Neuron (in vitro differentiated cells): ENCODE measurements at regions not wholly inside any gene's neighbourhood (a gene's known extent, or its start where the extent isn't known, plus 50 kb on each side); places are given as distances from the start of the nearest gene placed in this dataset.
"Not testable (repeated sequence)": the region's sequence is repeated elsewhere in the genome, so short reads cannot be mapped to it uniquely, and the experiment has no call there.

Experiments
- H2AFZ ChIP-seq: one replicate; pipeline ENCODE4 v1.6.1; 2013; ENCODE audit warnings: low read depth, mild to moderate bottlenecking, inconsistent platforms, low read length, moderate library complexity
- H3K27me3 ChIP-seq: one replicate; pipeline ENCODE4 v1.6.1; 2013; ENCODE audit warnings: low read length; ENCODE audit not compliant: insufficient read depth
- H3K36me3 ChIP-seq: one replicate; pipeline ENCODE4 v1.6.1; 2013; ENCODE audit warnings: low read length; ENCODE audit not compliant: insufficient read depth
- H3K4me1 ChIP-seq: one replicate; pipeline ENCODE4 v1.6.1; 2013; ENCODE audit warnings: low read length; ENCODE audit not compliant: insufficient read depth
- H3K4me3 ChIP-seq: 2 replicates; pipeline ENCODE4 v1.5.1; 2013; ENCODE audit warnings: mild to moderate bottlenecking, low read length, moderate library complexity
- H3K9me3 ChIP-seq: one replicate; pipeline ENCODE4 v1.6.1; 2013; ENCODE audit warnings: low read length

DNA sequence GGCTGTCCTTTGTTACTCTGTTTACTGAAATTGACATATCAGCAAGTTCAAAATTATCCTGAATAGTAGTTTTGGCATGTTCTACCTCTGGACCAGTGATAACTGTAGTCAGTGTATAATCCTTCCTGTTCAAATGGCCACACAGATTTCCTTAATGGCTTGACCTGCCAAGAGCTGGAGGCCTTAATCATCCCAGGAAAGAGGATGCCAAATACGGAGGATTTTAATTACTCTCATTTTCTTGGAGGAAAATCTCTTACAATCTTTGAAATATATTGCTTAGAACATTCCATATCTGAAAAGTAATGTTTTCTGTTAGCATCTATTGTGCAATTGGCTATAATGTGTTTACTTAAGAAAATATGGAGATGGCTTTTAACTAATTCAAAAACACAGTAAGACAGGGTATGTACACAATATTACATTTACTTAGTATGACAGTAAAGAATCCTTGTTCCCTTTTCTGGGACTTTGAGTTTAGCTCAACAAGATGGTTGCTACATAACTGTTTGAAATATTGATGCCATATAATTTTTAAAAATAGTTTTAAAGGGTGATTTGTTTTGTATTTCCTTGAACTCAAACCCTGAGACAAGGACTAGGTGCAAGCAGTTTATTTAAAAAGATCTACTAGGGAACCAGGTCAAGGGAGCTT lies 68.9 kb upstream of the SELENOP start:
- Histone ChIP-seq H3K4me1 (no peaks in the 10 kb centered on the region), H3K27me3 (no peaks in the 10 kb centered on the region), H3K36me3 (no peaks in the 10 kb centered on the region), H2AFZ (no peak overlapping the region), H3K9me3 (no peaks in the 10 kb centered on the region), H3K4me3 (no peak overlapping the region)

DNA sequence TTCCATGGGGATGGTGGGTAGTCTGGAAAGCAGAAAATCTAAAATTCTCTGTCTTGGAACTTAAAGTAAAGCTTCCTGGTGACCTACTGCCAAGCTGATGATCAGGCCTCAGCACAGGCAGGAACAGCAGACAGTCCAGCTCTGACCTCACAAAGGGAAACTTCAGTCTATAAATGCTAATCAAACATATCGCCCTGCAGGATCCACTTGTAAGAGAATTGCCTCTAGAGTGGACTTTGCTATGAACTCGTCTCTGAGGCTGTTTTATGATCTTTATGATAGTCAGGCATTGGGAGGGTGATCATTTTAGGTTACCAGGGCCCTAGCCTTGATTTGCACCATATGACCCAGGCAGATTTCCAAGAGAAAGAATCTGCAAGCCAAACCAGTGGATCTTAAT lies 67.6 kb upstream of the SELENOP start:
- Histone ChIP-seq H3K36me3 (no peaks in the 10 kb centered on the region), H3K4me1 (no peaks in the 10 kb centered on the region), H3K4me3 (no peak overlapping the region)

DNA sequence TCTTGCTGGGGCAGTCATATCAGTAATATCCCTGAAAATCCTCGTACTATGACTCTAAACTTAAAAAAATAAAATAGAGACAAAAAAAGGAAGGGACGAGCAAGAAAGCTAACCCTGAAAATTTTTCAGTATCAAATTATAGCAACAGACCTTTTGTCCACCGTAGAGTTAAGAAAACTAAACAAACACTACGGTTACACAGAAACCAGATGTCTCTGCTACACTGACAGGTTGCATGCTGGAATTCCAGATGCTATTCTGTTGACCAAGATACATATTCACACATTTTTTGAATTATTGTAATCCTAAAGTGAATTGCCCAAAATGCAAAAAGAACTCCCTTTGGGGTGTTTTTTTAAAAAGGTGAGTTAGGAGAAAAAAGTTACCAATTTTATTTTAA lies 66.9 kb upstream of the SELENOP start:
- Histone ChIP-seq H3K36me3 (no peaks in the 10 kb centered on the region), H2AFZ (no peak overlapping the region), H3K9me3 (no peaks in the 10 kb centered on the region), H3K27me3 (no peaks in the 10 kb centered on the region), H3K4me1 (no peaks in the 10 kb centered on the region), H3K4me3 (no peak overlapping the region)

More for the DNA sequence above, 67.6 kb upstream of the SELENOP start:
- no peaks in the 10 kb centered on the region for H3K9me3 ChIP-seq
- H2AFZ ChIP-seq = no peak overlapping the region
- no peaks in the 10 kb centered on the region for H3K27me3 ChIP-seq

DNA sequence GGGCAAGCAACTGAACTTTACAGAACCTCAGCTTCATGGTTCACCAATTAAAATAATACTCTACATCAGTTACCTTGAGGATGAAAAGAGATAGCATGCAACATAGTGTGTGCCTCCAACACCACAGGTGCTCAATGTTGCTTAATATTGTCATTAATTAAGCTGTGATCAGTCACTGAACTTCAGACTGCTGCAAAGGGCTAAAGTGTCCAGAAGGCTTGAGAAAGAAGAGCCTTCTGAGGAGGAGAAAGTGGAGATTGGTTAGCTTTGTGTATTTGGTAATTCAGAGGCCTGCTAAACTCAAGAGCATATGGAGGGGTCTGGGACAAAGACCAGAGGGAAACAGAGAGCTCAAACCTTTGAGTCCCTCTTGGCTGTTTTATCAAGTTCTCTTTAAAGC lies 66.3 kb upstream of the SELENOP start:
- H2AFZ ChIP-seq = no peak overlapping the region
- no peak overlapping the region for H3K4me3 ChIP-seq
- H3K36me3 ChIP-seq = no peaks in the 10 kb centered on the region
- no peaks in the 10 kb centered on the region for H3K27me3 ChIP-seq
- no peaks in the 10 kb centered on the region for H3K4me1 ChIP-seq
- no peaks in the 10 kb centered on the region for H3K9me3 ChIP-seq

DNA sequence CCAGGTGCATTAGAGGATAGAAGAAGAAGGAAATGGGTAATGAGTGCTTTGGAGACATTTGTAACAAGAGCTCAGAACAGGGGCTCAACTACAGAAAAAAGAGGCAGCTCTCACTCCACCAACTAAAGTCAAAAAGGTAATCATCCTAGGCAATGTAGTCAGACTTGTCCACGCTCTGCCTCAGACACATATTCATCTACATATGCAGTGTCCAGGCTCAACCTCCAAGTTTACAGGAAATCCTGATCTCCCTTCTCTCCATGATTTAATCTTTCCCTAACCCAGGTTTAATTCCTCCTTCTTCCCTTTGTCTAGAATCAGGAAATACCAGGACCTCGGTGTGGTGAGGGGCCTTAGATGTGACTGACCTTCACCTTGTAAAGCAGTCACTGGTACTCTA lies 65.7 kb upstream of the SELENOP start:
- no peak overlapping the region for H3K4me3 ChIP-seq
- no peaks in the 10 kb centered on the region for H3K9me3 ChIP-seq
- H3K4me1 ChIP-seq = no peaks in the 10 kb centered on the region

DNA sequence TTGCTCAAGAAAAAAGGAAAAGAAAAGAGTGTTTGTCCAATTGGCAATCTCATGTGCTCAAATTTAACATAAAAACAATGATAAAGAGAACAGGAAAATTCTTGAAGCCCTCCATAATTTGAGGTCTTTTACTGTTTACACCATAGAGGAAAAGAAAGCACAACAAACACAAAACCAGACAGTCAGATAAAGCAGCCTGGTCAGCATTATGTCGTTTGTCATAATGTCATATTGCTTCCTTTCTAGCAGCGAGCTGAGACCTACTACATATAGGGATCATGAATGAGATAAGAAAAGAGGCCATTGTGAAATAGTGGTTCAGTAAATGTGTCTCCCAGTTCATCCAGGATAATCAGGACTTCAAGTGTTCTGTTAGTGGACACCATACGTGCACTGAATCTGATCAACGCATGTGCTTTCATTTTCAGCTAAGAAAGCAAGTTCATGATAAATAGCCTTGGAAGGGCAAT lies 64.7 kb upstream of the SELENOP start:
- H2AFZ ChIP-seq = no peak overlapping the region

More for the DNA sequence above, 65.7 kb upstream of the SELENOP start:
- no peaks in the 10 kb centered on the region for H3K36me3 ChIP-seq
- no peak overlapping the region for H2AFZ ChIP-seq
- no peaks in the 10 kb centered on the region for H3K27me3 ChIP-seq

DNA sequence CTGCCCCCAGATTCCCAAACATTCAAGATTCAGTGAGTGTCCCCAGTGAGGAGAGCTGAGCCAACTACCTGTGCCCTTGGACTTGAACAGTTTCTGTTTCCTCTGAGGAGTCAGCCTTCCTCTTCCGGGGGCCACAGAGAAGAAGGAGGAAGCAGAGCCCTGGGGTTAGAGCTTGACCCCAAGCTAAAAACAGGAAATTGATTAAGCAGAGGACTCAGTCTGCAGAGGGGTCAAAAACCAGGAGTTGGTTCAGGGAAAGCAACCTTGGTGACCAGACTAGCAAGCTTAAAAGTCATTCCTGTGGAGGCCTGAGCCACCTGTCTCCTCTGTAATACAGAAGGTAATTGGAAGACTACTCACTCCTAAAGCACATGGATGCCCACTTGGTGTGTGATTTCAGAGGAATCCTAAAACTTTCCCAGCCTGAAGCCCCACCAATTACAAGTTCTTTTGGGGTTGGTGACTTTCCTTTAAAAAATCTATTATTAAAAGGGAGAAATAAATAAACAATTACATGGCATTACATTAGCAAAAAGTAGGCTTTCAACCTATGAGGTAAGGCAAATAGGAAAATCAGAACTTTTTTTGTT lies 64.2 kb upstream of the SELENOP start:
- Histone ChIP-seq H3K27me3 (no peaks in the 10 kb centered on the region), H2AFZ (no peak overlapping the region), H3K36me3 (no peaks in the 10 kb centered on the region), H3K4me1 (no peaks in the 10 kb centered on the region), H3K4me3 (no peak overlapping the region), H3K9me3 (no peaks in the 10 kb centered on the region)

More for the DNA sequence above, 64.7 kb upstream of the SELENOP start:
- H3K36me3 ChIP-seq = no peaks in the 10 kb centered on the region
- no peaks in the 10 kb centered on the region for H3K4me1 ChIP-seq
- H3K4me3 ChIP-seq = no peak overlapping the region
- no peaks in the 10 kb centered on the region for H3K9me3 ChIP-seq
- no peaks in the 10 kb centered on the region for H3K27me3 ChIP-seq

DNA sequence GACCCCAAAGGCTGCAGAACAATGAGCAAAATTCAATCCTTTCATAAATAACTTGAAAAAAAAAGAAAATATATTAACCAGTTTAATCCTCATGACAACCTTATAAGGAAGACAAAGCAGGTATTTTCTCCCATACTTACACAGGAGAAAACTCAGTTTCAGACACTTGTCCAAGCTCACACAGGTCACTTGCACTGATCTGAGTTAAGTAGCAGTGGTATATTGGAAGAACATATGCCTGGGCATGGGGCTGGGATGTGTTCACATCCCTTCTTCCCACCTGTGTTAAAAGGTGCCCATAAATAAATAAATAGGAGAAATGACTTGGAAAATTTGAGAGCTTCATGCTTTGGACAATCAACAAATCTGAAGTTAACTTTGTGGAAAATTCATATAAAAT lies 63.5 kb upstream of the SELENOP start:
- Histone ChIP-seq H3K9me3 (no peaks in the 10 kb centered on the region), H2AFZ (no peak overlapping the region), H3K4me3 (no peak overlapping the region), H3K4me1 (no peaks in the 10 kb centered on the region), H3K27me3 (no peaks in the 10 kb centered on the region), H3K36me3 (no peaks in the 10 kb centered on the region)

DNA sequence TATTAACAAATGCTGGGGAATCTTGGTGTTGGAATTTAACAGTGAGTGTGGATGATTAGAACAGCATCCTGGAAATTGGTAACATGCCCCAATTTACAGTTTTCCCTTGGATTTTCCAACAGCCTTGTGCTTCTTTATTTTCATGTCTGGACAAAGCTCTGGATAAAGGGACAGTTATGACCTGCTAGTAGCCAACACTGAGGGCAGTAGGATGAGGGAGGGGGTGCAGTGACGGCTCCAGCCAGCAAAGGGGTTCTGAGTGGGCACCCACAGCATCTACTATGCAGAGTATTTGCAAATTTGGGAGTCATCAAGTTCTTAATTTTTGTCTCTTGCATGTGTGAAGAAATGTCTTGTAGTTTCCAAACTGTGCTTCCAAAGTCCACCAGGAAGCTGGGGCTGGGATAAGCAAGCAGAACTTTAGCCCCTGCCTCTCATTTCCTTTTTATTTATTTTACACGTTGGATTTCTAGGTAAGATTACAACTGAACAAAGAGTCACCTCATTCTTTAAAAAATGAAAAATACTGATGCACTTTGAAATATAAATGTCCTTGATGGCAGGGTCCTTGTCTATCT lies 63.0 kb upstream of the SELENOP start:
- H3K36me3 ChIP-seq = no peaks in the 10 kb centered on the region
- no peak overlapping the region for H3K4me3 ChIP-seq
- no peak overlapping the region for H2AFZ ChIP-seq
- no peaks in the 10 kb centered on the region for H3K4me1 ChIP-seq
- H3K27me3 ChIP-seq = no peaks in the 10 kb centered on the region
- H3K9me3 ChIP-seq = no peaks in the 10 kb centered on the region

DNA sequence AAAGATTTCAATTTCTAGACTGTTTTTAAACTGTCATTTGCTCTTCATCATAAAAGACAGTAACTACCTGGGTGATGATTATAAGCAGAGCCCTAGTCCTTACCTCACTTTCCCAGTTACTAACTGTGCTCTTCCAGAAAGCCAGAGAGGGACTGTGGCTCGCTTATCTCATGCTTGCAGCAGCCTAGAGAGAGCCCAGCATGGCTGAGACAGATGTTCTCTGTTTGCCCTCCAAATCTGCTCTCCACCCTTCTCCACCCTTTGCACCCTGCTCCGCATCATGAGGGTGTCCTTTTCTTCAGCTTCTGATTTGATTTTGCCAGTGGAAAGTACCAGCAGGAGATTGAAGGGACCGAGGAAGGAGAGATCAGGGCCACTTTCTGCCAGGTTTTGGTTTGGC lies 61.2 kb upstream of the SELENOP start:
- H3K4me3 ChIP-seq = no peak overlapping the region
- H3K9me3 ChIP-seq = no peaks in the 10 kb centered on the region
- no peak overlapping the region for H2AFZ ChIP-seq
- no peaks in the 10 kb centered on the region for H3K27me3 ChIP-seq
- no peaks in the 10 kb centered on the region for H3K4me1 ChIP-seq
- no peaks in the 10 kb centered on the region for H3K36me3 ChIP-seq

DNA sequence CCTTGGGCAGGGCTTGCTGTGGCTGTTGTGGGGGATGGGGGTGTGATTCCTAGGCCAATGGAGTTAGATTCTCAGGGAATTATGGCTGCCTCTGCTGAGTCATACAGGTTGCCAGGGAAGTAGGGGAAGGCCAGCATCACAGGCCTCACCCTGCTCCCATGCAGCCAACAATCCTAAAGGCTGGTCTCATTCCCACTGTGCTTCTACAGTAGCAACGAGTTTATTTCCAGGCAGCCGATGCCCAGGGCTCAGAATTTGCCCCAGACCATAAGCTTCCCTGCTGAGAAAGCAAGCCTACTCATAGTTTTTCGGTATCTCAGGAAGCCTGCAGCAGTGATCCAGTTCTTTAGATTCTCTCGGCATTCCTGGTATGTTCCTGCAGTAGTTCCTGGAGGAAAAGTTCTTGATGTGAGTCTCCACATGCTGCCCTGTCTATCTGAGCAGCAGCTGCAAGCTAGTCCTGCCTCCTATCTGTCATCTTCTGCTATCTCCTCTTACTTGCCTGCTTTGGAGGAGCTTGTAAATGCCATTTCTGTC lies 59.3 kb upstream of the SELENOP start:
- no peak overlapping the region for H3K4me3 ChIP-seq
- no peak overlapping the region for H2AFZ ChIP-seq
- no peaks in the 10 kb centered on the region for H3K27me3 ChIP-seq
- no peaks in the 10 kb centered on the region for H3K9me3 ChIP-seq
- no peaks in the 10 kb centered on the region for H3K4me1 ChIP-seq
- H3K36me3 ChIP-seq = no peaks in the 10 kb centered on the region

DNA sequence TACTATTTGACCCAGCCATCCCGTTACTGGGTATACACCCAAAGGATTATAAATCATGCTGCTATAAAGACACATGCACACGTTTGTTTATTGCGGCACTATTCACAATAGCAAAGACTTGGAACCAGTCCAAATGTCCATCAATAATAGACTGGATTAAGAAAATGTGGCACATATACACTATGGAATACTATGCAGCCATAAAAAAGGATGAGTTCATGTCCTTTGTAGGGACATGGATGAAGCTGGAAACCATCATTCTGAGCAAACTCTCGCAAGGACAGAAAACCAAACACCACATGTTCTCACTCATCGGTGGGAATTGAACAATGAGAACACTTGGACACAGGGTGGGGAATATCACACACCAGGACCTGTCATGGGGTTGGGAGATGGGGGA lies 56.7 kb upstream of the SELENOP start:
- not testable (repeated sequence) for H3K4me1 ChIP-seq, H3K36me3 ChIP-seq, H3K9me3 ChIP-seq, H3K27me3 ChIP-seq, H3K4me3 ChIP-seq, H2AFZ ChIP-seq

DNA sequence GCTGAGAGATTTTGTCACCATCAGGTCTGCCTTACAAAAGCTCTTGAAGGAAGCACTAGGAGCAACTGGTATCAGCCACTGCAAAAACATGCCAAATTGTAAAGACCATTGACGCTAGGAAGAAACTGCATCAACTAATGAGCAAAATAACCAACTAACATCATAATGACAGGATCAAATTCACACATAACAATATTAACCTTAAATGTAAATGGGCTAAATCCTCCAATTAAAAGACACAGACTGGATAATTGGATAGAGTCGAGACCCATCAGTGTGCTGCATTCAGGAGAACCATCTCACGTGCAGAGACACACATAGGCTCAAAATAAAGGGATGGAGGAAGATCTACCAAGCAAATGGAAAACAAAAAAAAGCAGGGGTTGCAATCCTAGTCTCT lies 53.1 kb upstream of the SELENOP start:
- H3K4me3 ChIP-seq, H3K27me3 ChIP-seq, H3K36me3 ChIP-seq, H3K4me1 ChIP-seq, H2AFZ ChIP-seq, H3K9me3 ChIP-seq: not testable (repeated sequence)
